GM12892 (cell line): ENCODE measurements at regions not wholly inside any gene's neighbourhood (a gene's known extent, or its start where the extent isn't known, plus 50 kb on each side); places are given as distances from the start of the nearest gene placed in this dataset.

Experiments
- POLR2A ChIP-seq: IDR thresholded peaks from 2 replicates; pipeline ENCODE4 v1.6.1; 2011; ENCODE audit warnings: low read depth, low read length, control low read depth
- POLR2AphosphoS5 ChIP-seq: IDR thresholded peaks from 2 replicates; pipeline ENCODE4 v1.6.1; 2011; ENCODE audit warnings: low read depth, low read length, control low read depth
- TAF1 ChIP-seq: IDR thresholded peaks from 2 replicates; pipeline ENCODE4 v1.6.1; 2011; ENCODE audit warnings: low read depth, mild to moderate bottlenecking, control low read depth, low read length, borderline replicate concordance

DNA sequence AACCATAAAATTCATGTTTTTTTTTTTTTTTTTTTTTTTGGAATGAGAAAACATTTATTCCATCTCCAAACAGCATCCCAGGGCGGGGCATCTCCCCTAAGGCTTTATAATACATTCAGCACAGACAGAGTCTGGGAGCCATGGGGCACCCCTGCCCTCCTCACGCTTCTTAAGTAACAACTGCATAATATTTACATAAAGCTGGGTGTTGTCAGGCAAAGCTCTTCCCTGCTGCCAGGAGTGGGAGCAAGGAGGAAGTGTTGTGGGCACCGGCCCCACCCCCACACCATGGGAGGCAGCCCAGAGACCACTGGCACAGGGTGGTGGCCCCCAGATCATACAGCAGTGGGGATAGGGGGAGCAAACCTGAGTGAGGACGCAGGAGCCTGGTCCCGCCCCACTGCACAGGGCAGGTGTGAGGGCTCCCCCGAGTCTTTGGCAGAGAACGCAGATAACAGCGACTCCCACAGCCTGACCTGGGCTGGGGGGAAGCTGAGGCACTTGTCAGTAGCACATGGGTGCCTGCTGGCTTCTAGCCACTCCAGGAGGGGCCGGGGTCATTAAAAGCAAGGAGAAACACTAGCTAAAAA, 86.1 kb upstream of the CEP78 start:
- TF ChIP-seq POLR2A (no peak), POLR2AphosphoS5 (no peak), TAF1 (no peak)
